BJ (cell line): ENCODE measurements at regions not wholly inside any gene's neighbourhood (a gene's known extent, or its start where the extent isn't known, plus 50 kb on each side); places are given as distances from the start of the nearest gene placed in this dataset.

Experiments used
- CTCF ChIA-PET: fragments of 350-600 bp; formaldehyde crosslinking; extraction: SDS; loops from one replicate; lab custom pipeline; 2021; ENCODE audit warnings: antibody characterized with exemption, inconsistent platforms; lab: Yijun Ruan, JAX
- POLR2A ChIA-PET: fragments of 300-600 bp; sonication (Branson Sonifier 250); formaldehyde crosslinking; extraction: SDS; loops from one replicate; lab custom pipeline; 2021; ENCODE audit warnings: antibody characterized with exemption; lab: Charles Lee
- DNase-seq: peaks from one replicate; pipeline ENCODE4 v3.0.0-alpha.2; 2011; ENCODE audit warnings: low read depth
- H3K27me3 ChIP-seq: 2 replicates; pipeline ENCODE4 v1.6.0; 2011; ENCODE audit warnings: low read length; ENCODE audit not compliant: control insufficient read depth, insufficient read depth
- H3K36me3 ChIP-seq: 2 replicates; pipeline ENCODE4 v1.5.1; 2011; ENCODE audit warnings: low read length; ENCODE audit not compliant: control insufficient read depth, insufficient read depth
- H3K4me3 ChIP-seq: 2 replicates; pipeline ENCODE4 v1.5.1; 2011; ENCODE audit warnings: low read depth, mild to moderate bottlenecking, control low read depth, low read length
- CTCF ChIP-seq: IDR thresholded peaks from 2 replicates; pipeline ENCODE4 v1.5.1; 2011; ENCODE audit warnings: low read depth, mild to moderate bottlenecking, control low read depth, inconsistent platforms, low read length, moderate library complexity; ENCODE audit not compliant: insufficient read depth

- ChIA-PET CTCF (no interaction called here), POLR2A (no interaction called here)
- no peaks in the 10 kb centered on the region for H3K36me3 ChIP-seq
- DNase-seq = no peak
- no peak for TF ChIP-seq CTCF
- H3K4me3 ChIP-seq = no peak overlapping the region
- no peaks in the 10 kb centered on the region for H3K27me3 ChIP-seq
These were observed 59.2 kb upstream of the PGR start for GRCh38 chr11:101188801-101189200.

- CTCF ChIA-PET = no interaction called here
- no peaks in the 10 kb centered on the region for H3K36me3 ChIP-seq
- no peak for DNase-seq
- POLR2A ChIA-PET = no interaction called here
- no peak for TF ChIP-seq CTCF
- H3K4me3 ChIP-seq = no peak overlapping the region
- H3K27me3 ChIP-seq = no peaks in the 10 kb centered on the region
These were observed 58.6 kb upstream of the PGR start for GRCh38 chr11:101188173-101188572.

- no peaks in the 10 kb centered on the region for H3K27me3 ChIP-seq
- H3K4me3 ChIP-seq = no peak overlapping the region
- POLR2A ChIA-PET = no interaction called here
- H3K36me3 ChIP-seq = no peaks in the 10 kb centered on the region
- no peak for DNase-seq
- no peak for TF ChIP-seq CTCF
- CTCF ChIA-PET = no interaction called here
These were observed 58.1 kb upstream of the PGR start for GRCh38 chr11:101187748-101188147.

GRCh38 chr11:101185985-101186384, 56.4 kb upstream of the PGR start:
- Histone ChIP-seq H3K27me3 (no peaks in the 10 kb centered on the region), H3K36me3 (no peaks in the 10 kb centered on the region), H3K4me3 (no peak overlapping the region)
- no peak for TF ChIP-seq CTCF
- CTCF ChIA-PET = no interaction called here
- no peak for DNase-seq
- POLR2A ChIA-PET = no interaction called here

- no peak for DNase-seq
- no peaks in the 10 kb centered on the region for H3K27me3 ChIP-seq
- ChIA-PET POLR2A (no interaction called here), CTCF (no interaction called here)
- no peaks in the 10 kb centered on the region for H3K36me3 ChIP-seq
- no peak overlapping the region for H3K4me3 ChIP-seq
- TF ChIP-seq CTCF = no peak
These were observed 52.9 kb upstream of the PGR start for GRCh38 chr11:101182467-101182866.
